ENCODE measurements at regions not wholly inside any gene's neighbourhood (a gene's known extent, or its start where the extent isn't known, plus 50 kb on each side); places are given as distances from the start of the nearest gene placed in this dataset.

DNA sequence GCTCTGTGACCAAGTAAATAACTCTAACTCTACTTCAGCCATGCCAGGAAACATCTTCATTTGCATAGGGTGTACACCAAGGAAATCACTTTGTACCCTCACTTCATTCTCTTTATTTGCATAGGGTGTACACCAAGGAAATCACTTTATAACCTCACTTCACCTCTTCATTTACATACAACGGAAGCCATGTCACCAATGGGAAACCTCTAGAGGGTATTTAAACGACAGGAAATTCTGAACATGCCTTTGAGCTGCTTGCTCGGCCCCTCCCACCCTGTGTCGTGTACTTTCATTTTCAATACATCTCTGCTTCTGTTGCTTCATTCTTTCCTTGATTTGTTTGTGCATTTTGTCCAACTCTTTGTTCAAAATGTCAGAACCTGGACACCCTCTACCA is 848.1 kb upstream of the FRG1 start:
- TF ChIP-seq POLR2A (IDR thresholded peaks at IDR 0.05; ENCODE audit: low read depth, low read length) (no peak), POLR2AphosphoS5 (IDR thresholded peaks at IDR 0.05; ENCODE audit: low read depth, low read length) (no peak)

Data from GM12892 (cell line).